ENCODE measurements at regions not wholly inside any gene's neighbourhood (a gene's known extent, or its start where the extent isn't known, plus 50 kb on each side); places are given as distances from the start of the nearest gene placed in this dataset.
A peak's percentile ranks its signal among the peaks of the same experiment; 100 is the strongest.

- Histone ChIP-seq H3K27ac (peak overlapping the region in 1 of 10 donors; percentile 71), H3K27me3 (peaks cover 0 to 9% (median 0%) of the 10 kb centered on the region in 7 donors), H3K4me3 (peak overlapping the region in 1 of 10 donors; percentile 26), H3K9me3 (no peaks in the 10 kb centered on the region), H3K36me3 (no peaks in the 10 kb centered on the region), H3K4me1 (peaks cover 0 to 11% (median 0%) of the 10 kb centered on the region in 9 donors)
- intact Hi-C loops (cut with DNase I) = no loop called here
- DNase-seq (no peak), ATAC-seq (no peak)
- TF ChIP-seq CTCF (IDR thresholded peaks at IDR 0.05) = no peak
- 84 to 92% methylated on average over 17 of the region's 17 CpGs for WGBS, 2 donors
Observed at GRCh38 chr17:77274096-77274845, 133.5 kb downstream of the SEC14L1 start.

GRCh38 chr17:77279448-77280303, 138.9 kb downstream of the SEC14L1 start:
- ATAC-seq (peak in 2 of 8 donors; percentile 12 to 18), DNase-seq (no peak)
- H3K4me1 ChIP-seq = peaks cover 5 to 45% (median 14%) of the 10 kb centered on the region in 9 donors
- no peaks in the 10 kb centered on the region for H3K36me3 ChIP-seq
- no peak overlapping the region for H3K4me3 ChIP-seq
- peaks cover 0 to 30% (median 17%) of the 10 kb centered on the region in 7 donors for H3K27me3 ChIP-seq
- H3K27ac ChIP-seq = peak overlapping the region in 1 of 10 donors; percentile 14
- no peak for TF ChIP-seq CTCF (IDR thresholded peaks at IDR 0.05)
- H3K9me3 ChIP-seq = no peaks in the 10 kb centered on the region
- intact Hi-C loops (cut with DNase I) = no loop called here
- 73 to 74% methylated on average over 20 of the region's 20 CpGs for WGBS, 2 donors

GRCh38 chr17:77280304-77281121, 139.7 kb downstream of the SEC14L1 start:
- peak overlapping the region in 1 of 10 donors; percentile 14 for H3K27ac ChIP-seq
- H3K36me3 ChIP-seq = no peaks in the 10 kb centered on the region
- H3K4me1 ChIP-seq = peaks cover 5 to 48% (median 14%) of the 10 kb centered on the region in 9 donors
- no peaks in the 10 kb centered on the region for H3K9me3 ChIP-seq
- 15 to 17% methylated on average over 63 of the region's 63 CpGs for WGBS, 2 donors
- intact Hi-C loops (cut with DNase I) = no loop called here
- no peak for ATAC-seq
- DNase-seq = no peak
- no peak for TF ChIP-seq CTCF (IDR thresholded peaks at IDR 0.05)
- peak overlapping the region in 9 of 10 donors; percentile 24 to 65 (median 49) for H3K4me3 ChIP-seq
- H3K27me3 ChIP-seq = peaks cover 0 to 30% (median 17%) of the 10 kb centered on the region in 7 donors
